ENCODE measurements at regions not wholly inside any gene's neighbourhood (a gene's known extent, or its start where the extent isn't known, plus 50 kb on each side); places are given as distances from the start of the nearest gene placed in this dataset.

GRCh38 chr4:141339391-141339790, 118.7 kb downstream of the ZNF330 start:
- TF ChIP-seq CTCF (IDR thresholded peaks at IDR 0.05) (no peak), POLR2A (IDR thresholded peaks at IDR 0.05) (no peak)
